Endothelial cell of umbilical vein (primary cell): ENCODE measurements at regions not wholly inside any gene's neighbourhood (a gene's known extent, or its start where the extent isn't known, plus 50 kb on each side); places are given as distances from the start of the nearest gene placed in this dataset.

Experiments used
- BruUV-seq: library from RNA; stranded (reverse); fragments of 400-500 nt; replicated peaks from 2 replicates; lab custom pipeline; 2021; lab: Mats Ljungman, UMichigan
- CTCF ChIA-PET: fragments of 300-600, 350-600 bp; sonication (Branson Sonifier 250); formaldehyde crosslinking; loops from one replicate; lab custom pipeline; 2021; ENCODE audit warnings: antibody characterized with exemption, inconsistent platforms; lab: Charles Lee
- POLR2A ChIA-PET: fragments of 300-600, 350-600 bp; sonication (Branson Sonifier 250); formaldehyde crosslinking; loops from one replicate; lab custom pipeline; 2021; ENCODE audit warnings: antibody characterized with exemption, inconsistent platforms; lab: Charles Lee
- DNase-seq: peaks from one replicate; pipeline ENCODE4 v3.0.0-alpha.2; 2011; ENCODE audit warnings: low read depth, low spot score
- FAIRE-seq: peaks from 2 replicates; lab custom pipeline; 2011; peaks lifted over from hg19 to GRCh38; lab: Jason Lieb, UNC
- H2AFZ ChIP-seq: 2 replicates; pipeline ENCODE4 v1.6.0; 2012; ENCODE audit warnings: low read depth, low read length, control low read depth, inconsistent platforms
- H3K27ac ChIP-seq: 2 replicates; pipeline ENCODE4 v1.5.1; 2011; ENCODE audit warnings: low read depth, mild to moderate bottlenecking, control low read depth, low read length, moderate library complexity; ENCODE audit not compliant: insufficient read depth
- H3K27me3 ChIP-seq, 2 experiments: 2 replicates each; pipeline versions ENCODE4 v1.6.0 to v1.6.1; 2011; ENCODE audit warnings: low read length in 2 of 2, mixed read lengths in 1 of 2; ENCODE audit not compliant: control insufficient read depth in 2 of 2, insufficient read depth in 2 of 2
- H3K36me3 ChIP-seq, 2 experiments: 2 replicates in 1 of 2; 3 replicates in 1 of 2; pipeline ENCODE4 v1.5.1; 2011; ENCODE audit warnings: low read length in 2 of 2, mild to moderate bottlenecking in 1 of 2, moderate library complexity in 1 of 2; ENCODE audit not compliant: control insufficient read depth in 2 of 2, insufficient read depth in 2 of 2; ENCODE audit errors: extremely low read depth in 1 of 2
- H3K4me1 ChIP-seq: 3 replicates; pipeline ENCODE4 v1.5.1; 2011; ENCODE audit warnings: mild to moderate bottlenecking, low read length; ENCODE audit not compliant: control insufficient read depth, insufficient read depth; ENCODE audit errors: extremely low read depth
- H3K4me2 ChIP-seq: 2 replicates; pipeline ENCODE4 v1.6.1; 2011; ENCODE audit warnings: low read length, control low read depth, mixed read lengths; ENCODE audit not compliant: insufficient read depth
- H3K4me3 ChIP-seq, 3 experiments: fragments of 200-600 bp in 1 of 3; sonication (generic), shearing (Covaris generic) in 1 of 3; replicated peaks in 1 of 3; 2 replicates each; pipeline ENCODE4 v1.5.1; 2011 to 2016; ENCODE audit warnings: control low read depth in 3 of 3, low read length in 3 of 3, mild to moderate bottlenecking in 2 of 3, inconsistent platforms in 1 of 3, low read depth in 1 of 3, moderate library complexity in 1 of 3; ENCODE audit not compliant: insufficient read depth in 1 of 3
- H3K79me2 ChIP-seq: 2 replicates; pipeline ENCODE4 v1.6.0; 2012; ENCODE audit warnings: low read length, inconsistent platforms; ENCODE audit not compliant: control insufficient read depth, insufficient read depth
- H3K9ac ChIP-seq: replicated peaks from 2 replicates; pipeline ENCODE3; 2011; ENCODE audit warnings: low read length, control low read depth; ENCODE audit not compliant: insufficient read depth; ENCODE audit errors: extremely low read depth
- H3K9me1 ChIP-seq: replicated peaks from 3 replicates; pipeline ENCODE4 v1.6.0; 2011; ENCODE audit warnings: mild to moderate bottlenecking, low read length; ENCODE audit not compliant: control insufficient read depth, insufficient read depth; ENCODE audit errors: extremely low read depth
- H3K9me3 ChIP-seq: replicated peaks from 2 replicates; pipeline ENCODE4 v1.5.1; 2012; ENCODE audit warnings: low read length, inconsistent platforms; ENCODE audit not compliant: control insufficient read depth, insufficient read depth
- H4K20me1 ChIP-seq: replicated peaks from 2 replicates; pipeline ENCODE3; 2011; ENCODE audit warnings: mild to moderate bottlenecking, low read length; ENCODE audit not compliant: control insufficient read depth, insufficient read depth; ENCODE audit errors: extremely low read depth
- EZH2 ChIP-seq: IDR thresholded peaks from 2 replicates; pipeline ENCODE4 v1.6.1; 2012; ENCODE audit warnings: borderline replicate concordance, low read depth, mild to moderate bottlenecking, moderate library complexity, low read length, inconsistent platforms; ENCODE audit not compliant: severe bottlenecking
- FOS ChIP-seq: IDR thresholded peaks from 2 replicates; pipeline ENCODE4 v1.6.1; 2011; ENCODE audit warnings: mild to moderate bottlenecking, low read length, moderate library complexity, borderline replicate concordance; ENCODE audit not compliant: insufficient read depth
- GATA2 ChIP-seq: IDR thresholded peaks from 2 replicates; pipeline ENCODE4 v1.7.0; 2011; ENCODE audit warnings: low read depth, mild to moderate bottlenecking, moderate library complexity, mixed read lengths, low read length; ENCODE audit not compliant: insufficient read length, insufficient read depth
- JUN ChIP-seq: IDR thresholded peaks from 2 replicates; pipeline ENCODE4 v1.6.1; 2011; ENCODE audit warnings: borderline replicate concordance, low read depth; ENCODE audit not compliant: insufficient read length, insufficient read depth
- MYC ChIP-seq: IDR thresholded peaks from one replicate; pipeline ENCODE4 v1.6.1; 2011; ENCODE audit warnings: mild to moderate bottlenecking, low read depth, low read length
- POLR2AphosphoS5 ChIP-seq: IDR thresholded peaks from 2 replicates; pipeline ENCODE4 v1.6.1; 2012; ENCODE audit warnings: low read depth, mild to moderate bottlenecking, control low read depth, low read length, moderate library complexity; ENCODE audit not compliant: insufficient read depth
- dilution Hi-C: fragments of 300-500 bp; cut with MboI; formaldehyde crosslinking; loops from one replicate; pipeline ENCODE4 v1.15.0; 2019; ENCODE audit warnings: low sequenced_read_pairs; ENCODE audit not compliant: extremely low pct_ligation_motif_present
- intact Hi-C: fragments of 100-400 bp; cut with micrococcal nuclease; formaldehyde crosslinking; loops from one replicate; pipeline ENCODE4 v1.10.0; 2022
- TF ChIP-seq, protein P1 (sequence below): IDR thresholded peaks from 2 replicates; pipeline ENCODE4 v1.6.1; 2011; ENCODE audit not compliant: insufficient read depth, insufficient read length
- TF ChIP-seq, protein P2 (sequence below), 2 donors: IDR thresholded peaks; 1 replicate in 1 of 2; 2 replicates in 1 of 2; pipeline ENCODE4 v1.5.1; 2011; ENCODE audit warnings: low read length in 2 of 2, mild to moderate bottlenecking in 2 of 2, moderate library complexity in 2 of 2, control low read depth in 1 of 2, inconsistent platforms in 1 of 2, low read depth in 1 of 2; ENCODE audit not compliant: insufficient read depth in 1 of 2; ENCODE audit errors: extremely low read depth in 1 of 2

DNA sequence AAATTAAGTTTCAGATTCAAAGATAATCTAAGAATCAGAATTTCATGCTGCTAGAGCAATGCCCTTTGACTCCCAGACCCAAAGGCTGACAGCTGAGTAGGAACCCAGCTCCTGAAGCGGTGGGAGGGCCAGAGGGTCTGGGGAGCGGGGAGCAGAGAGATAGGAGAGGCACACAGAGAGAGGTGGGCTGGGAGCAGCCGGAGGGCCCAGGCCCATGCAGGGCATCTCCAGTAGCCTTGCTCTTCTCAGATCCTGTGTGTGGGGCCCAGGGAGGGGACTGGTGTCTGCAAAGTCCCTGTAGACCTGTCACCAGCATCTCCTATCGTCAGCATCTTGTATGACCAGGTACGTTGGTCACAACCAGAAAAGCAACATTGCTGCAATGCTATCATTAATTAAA lies 75.3 kb upstream of the OLFM1 start:
- Histone ChIP-seq H3K9ac (no peak overlapping the region), H3K36me3 (no peaks in the 10 kb centered on the region), H3K27me3 (no peaks in the 10 kb centered on the region), H3K79me2 (no peaks in the 10 kb centered on the region), H4K20me1 (no peaks in the 10 kb centered on the region), H3K4me1 (no peaks in the 10 kb centered on the region), H3K9me3 (no peaks in the 10 kb centered on the region), H2AFZ (no peak overlapping the region), H3K9me1 (no peaks in the 10 kb centered on the region), H3K4me2 (no peak overlapping the region), H3K4me3 (no peak overlapping the region), H3K27ac (no peak overlapping the region)
- ChIA-PET CTCF (no interaction called here), POLR2A (no interaction called here)
- intact Hi-C loops (no loop called here), dilution Hi-C loops (no loop called here)
- FAIRE-seq (no peak), DNase-seq (no peak)
- BruUV-seq = no TSS peak
- no peak for TF ChIP-seq EZH2
- TF ChIP-seq, protein P1, sequence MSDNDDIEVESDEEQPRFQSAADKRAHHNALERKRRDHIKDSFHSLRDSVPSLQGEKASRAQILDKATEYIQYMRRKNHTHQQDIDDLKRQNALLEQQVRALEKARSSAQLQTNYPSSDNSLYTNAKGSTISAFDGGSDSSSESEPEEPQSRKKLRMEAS = no peak
- no peak for TF ChIP-seq FOS
- no peak for TF ChIP-seq JUN
- no peak for TF ChIP-seq GATA2
- TF ChIP-seq POLR2AphosphoS5 = no peak
- no peak for TF ChIP-seq MYC

DNA sequence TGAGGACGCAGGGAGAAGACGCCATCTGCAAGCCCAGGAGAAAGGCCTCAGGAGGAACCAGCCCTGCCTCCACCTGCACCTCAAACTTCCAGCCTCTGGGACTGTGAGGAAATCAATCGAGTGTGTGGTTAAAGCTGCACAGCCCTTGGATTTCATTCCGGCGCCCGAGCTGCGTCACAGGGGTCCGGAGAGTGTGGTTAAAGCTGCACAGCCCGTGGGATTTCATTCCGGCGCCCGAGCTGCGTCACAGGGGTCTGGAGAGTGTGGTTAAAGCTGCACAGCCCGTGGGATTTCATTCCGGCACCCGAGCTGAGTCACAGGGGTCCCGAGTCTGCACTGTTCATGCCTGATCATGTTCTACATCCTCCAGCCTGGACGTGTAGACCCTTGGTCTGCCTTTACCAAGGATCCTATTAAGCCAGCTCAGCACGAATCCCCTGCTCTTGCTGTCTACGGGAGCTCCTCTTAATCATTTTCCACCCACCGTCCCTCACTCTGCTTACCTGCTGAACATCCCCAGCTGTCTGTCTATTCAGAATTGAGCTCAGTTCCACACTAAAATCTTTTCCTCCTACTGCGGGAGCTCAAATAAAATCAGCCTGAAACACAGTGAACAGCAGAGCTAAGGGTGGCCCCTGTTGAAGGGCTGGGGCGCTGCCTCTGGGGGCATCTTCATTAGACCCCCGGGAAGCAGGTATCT lies 73.0 kb upstream of the OLFM1 start:
- ChIA-PET CTCF (no interaction called here), POLR2A (no interaction called here)
- H3K27me3 ChIP-seq = no peaks in the 10 kb centered on the region
- dilution Hi-C loops = no loop called here
- no peak overlapping the region for H2AFZ ChIP-seq
- no peaks in the 10 kb centered on the region for H3K9me3 ChIP-seq
- H3K9me1 ChIP-seq = no peaks in the 10 kb centered on the region
- H3K4me1 ChIP-seq = no peaks in the 10 kb centered on the region
- H3K4me3 ChIP-seq = no peak overlapping the region
- TF ChIP-seq GATA2 (no peak), MYC (no peak), FOS (no peak)
- TF ChIP-seq, protein P2, sequence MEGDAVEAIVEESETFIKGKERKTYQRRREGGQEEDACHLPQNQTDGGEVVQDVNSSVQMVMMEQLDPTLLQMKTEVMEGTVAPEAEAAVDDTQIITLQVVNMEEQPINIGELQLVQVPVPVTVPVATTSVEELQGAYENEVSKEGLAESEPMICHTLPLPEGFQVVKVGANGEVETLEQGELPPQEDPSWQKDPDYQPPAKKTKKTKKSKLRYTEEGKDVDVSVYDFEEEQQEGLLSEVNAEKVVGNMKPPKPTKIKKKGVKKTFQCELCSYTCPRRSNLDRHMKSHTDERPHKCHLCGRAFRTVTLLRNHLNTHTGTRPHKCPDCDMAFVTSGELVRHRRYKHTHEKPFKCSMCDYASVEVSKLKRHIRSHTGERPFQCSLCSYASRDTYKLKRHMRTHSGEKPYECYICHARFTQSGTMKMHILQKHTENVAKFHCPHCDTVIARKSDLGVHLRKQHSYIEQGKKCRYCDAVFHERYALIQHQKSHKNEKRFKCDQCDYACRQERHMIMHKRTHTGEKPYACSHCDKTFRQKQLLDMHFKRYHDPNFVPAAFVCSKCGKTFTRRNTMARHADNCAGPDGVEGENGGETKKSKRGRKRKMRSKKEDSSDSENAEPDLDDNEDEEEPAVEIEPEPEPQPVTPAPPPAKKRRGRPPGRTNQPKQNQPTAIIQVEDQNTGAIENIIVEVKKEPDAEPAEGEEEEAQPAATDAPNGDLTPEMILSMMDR (IDR thresholded peaks at IDR 0.05; ENCODE audit: extremely low read depth in 1 of 2, insufficient read depth in 1 of 2, low read depth in 1 of 2, low read length in 2 of 2) = no peak
- FAIRE-seq (no peak), DNase-seq (no peak)
- intact Hi-C loops = no loop called here
- H3K79me2 ChIP-seq = no peaks in the 10 kb centered on the region
- no peaks in the 10 kb centered on the region for H4K20me1 ChIP-seq
- no peak overlapping the region for H3K9ac ChIP-seq
- no peaks in the 10 kb centered on the region for H3K36me3 ChIP-seq
- no TSS peak for BruUV-seq
- H3K4me2 ChIP-seq = no peak overlapping the region
- H3K27ac ChIP-seq = no peak overlapping the region
